HCT116 (cell line): ENCODE measurements at regions not wholly inside any gene's neighbourhood (a gene's known extent, or its start where the extent isn't known, plus 50 kb on each side); places are given as distances from the start of the nearest gene placed in this dataset.

ENCODE experiments used
- ATAC-seq: fragments of 200-7000 bp; cut with Tn5 transposase; 2 replicates; pipeline ENCODE4 v1.9.1; 2020; ENCODE audit warnings: mild to moderate bottlenecking, moderate library complexity
- BruUV-seq: library from RNA; stranded (reverse); fragments of 400-500 nt; replicated peaks from 2 replicates; lab custom pipeline; 2021; lab: Mats Ljungman, UMichigan
- CTCF ChIA-PET: fragments of 300-600 bp; sonication (Branson Sonifier 250); formaldehyde crosslinking; loops from one replicate; lab custom pipeline; 2021; ENCODE audit warnings: antibody characterized with exemption; lab: Charles Lee
- POLR2A ChIA-PET: fragments of 300-600, 350-600 bp; sonication (Branson Sonifier 250); formaldehyde crosslinking; loops from one replicate; lab custom pipeline; 2021; ENCODE audit warnings: antibody characterized with exemption; lab: Charles Lee
- RAD21 ChIA-PET, 2 experiments: fragments of 300-600 bp; sonication (Branson Sonifier 250); formaldehyde crosslinking; loops; one replicate each; lab custom pipeline; 2023; ENCODE audit warnings: low total read pairs in 2 of 2; ENCODE audit not compliant: uncharacterized antibody in 2 of 2, unreplicated experiment in 2 of 2, low non-redundant PET in 1 of 2; lab: Charles Lee
- DNase-seq: peaks from one replicate; pipeline ENCODE4 v3.0.0-alpha.2; 2010; ENCODE audit warnings: low read depth, low spot score
- H2AFZ ChIP-seq: fragments of 200-600 bp; shearing (Covaris generic), sonication (generic); 2 replicates; pipeline ENCODE4 v1.6.1; 2017; ENCODE audit warnings: low read depth, mixed run types, mixed read lengths, antibody characterized with exemption, low read length; ENCODE audit not compliant: poor library complexity, severe bottlenecking
- H3K27ac ChIP-seq: 2 replicates; pipeline ENCODE4 v1.5.1; 2012; ENCODE audit warnings: low read depth, low read length
- H3K27me3 ChIP-seq: fragments of 200-600 bp; sonication (generic); 2 replicates; pipeline ENCODE4 v1.6.1; 2016; ENCODE audit warnings: mixed run types, low read length, mixed read lengths; ENCODE audit not compliant: insufficient read depth
- H3K36me3 ChIP-seq, 2 experiments: fragments of 200-500 bp in 1 of 2; fragments of 200-600 bp in 1 of 2; sonication (Bioruptor generic) in 1 of 2; sonication (generic) in 1 of 2; 2 replicates each; pipeline versions ENCODE4 v1.5.1 to v1.6.1; 2014 to 2016; ENCODE audit warnings: low read length in 2 of 2, inconsistent platforms in 1 of 2, mixed read lengths in 1 of 2, mixed run types in 1 of 2; ENCODE audit not compliant: insufficient read depth in 2 of 2, control insufficient read depth in 1 of 2
- H3K4me1 ChIP-seq, 2 experiments: fragments of 200-600 bp in 1 of 2; sonication (generic) in 1 of 2; 2 replicates each; pipeline versions ENCODE4 v1.5.1 to v1.6.1; 2012 to 2017; ENCODE audit warnings: low read length in 2 of 2, inconsistent platforms in 1 of 2, mild to moderate bottlenecking in 1 of 2, mixed read lengths in 1 of 2, mixed run types in 1 of 2, moderate library complexity in 1 of 2; ENCODE audit not compliant: insufficient read depth in 2 of 2, control insufficient read depth in 1 of 2
- H3K4me2 ChIP-seq: fragments of 200-600 bp; sonication (generic); 2 replicates; pipeline ENCODE4 v1.6.1; 2017; ENCODE audit warnings: mixed run types, low read length, mixed read lengths
- H3K4me3 ChIP-seq, 2 experiments: fragments of 200-600 bp in 1 of 2; sonication (generic) in 1 of 2; replicated peaks in 1 of 2; 2 replicates each; pipeline ENCODE4 v1.5.1; 2011 to 2016; ENCODE audit warnings: low read length in 2 of 2, control low read depth in 1 of 2, low read depth in 1 of 2, mild to moderate bottlenecking in 1 of 2, mixed read lengths in 1 of 2, mixed run types in 1 of 2
- H3K79me2 ChIP-seq: fragments of 200-600 bp; sonication (generic); 2 replicates; pipeline ENCODE4 v1.6.1; 2017; ENCODE audit warnings: mild to moderate bottlenecking, mixed run types, low read length, moderate library complexity, mixed read lengths; ENCODE audit not compliant: insufficient read depth
- H3K9ac ChIP-seq: fragments of 200-600 bp; sonication (generic); 2 replicates; pipeline ENCODE4 v1.6.1; 2016; ENCODE audit warnings: low read length, mixed read lengths
- H3K9me2 ChIP-seq: fragments of 200-600 bp; sonication (generic), shearing (Covaris generic); 2 replicates; pipeline ENCODE4 v1.6.1; 2017; ENCODE audit warnings: mixed run types, mild to moderate bottlenecking, moderate library complexity; ENCODE audit not compliant: insufficient read depth
- H3K9me3 ChIP-seq, 2 experiments: fragments of 200-500 bp in 1 of 2; fragments of 200-600 bp in 1 of 2; sonication (Bioruptor generic) in 1 of 2; sonication (generic) in 1 of 2; 2 replicates each; pipeline ENCODE4 v1.6.1; 2014 to 2017; ENCODE audit warnings: low read length in 2 of 2, mixed read lengths in 2 of 2, inconsistent platforms in 1 of 2, low read depth in 1 of 2, mild to moderate bottlenecking in 1 of 2, mixed run types in 1 of 2, moderate library complexity in 1 of 2; ENCODE audit not compliant: control insufficient read depth in 1 of 2, insufficient read depth in 1 of 2
- H4K20me1 ChIP-seq: fragments of 200-600 bp; sonication (generic), shearing (Covaris generic); 2 replicates; pipeline ENCODE4 v1.6.1; 2017; ENCODE audit warnings: mixed run types, mild to moderate bottlenecking, moderate library complexity; ENCODE audit not compliant: insufficient read depth
- CBX3 ChIP-seq: IDR thresholded peaks from 2 replicates; pipeline ENCODE4 v1.6.1; 2012; ENCODE audit warnings: low read depth
- CEBPB ChIP-seq: IDR thresholded peaks from 2 replicates; pipeline ENCODE4 v1.6.1; 2012; ENCODE audit warnings: low read depth
- EGR1 ChIP-seq: IDR thresholded peaks from 2 replicates; pipeline ENCODE4 v1.6.1; 2012; ENCODE audit warnings: low read depth
- ELF1 ChIP-seq: IDR thresholded peaks from 2 replicates; pipeline ENCODE4 v1.6.1; 2012; ENCODE audit warnings: low read depth, borderline replicate concordance
- EZH2 ChIP-seq: fragments of 200-600 bp; sonication (generic); IDR thresholded peaks from 2 replicates; pipeline ENCODE4 v1.6.1; 2017; ENCODE audit warnings: antibody characterized with exemption, mixed run types
- EZH2phosphoT487 ChIP-seq: fragments of 200-600 bp; IDR thresholded peaks from 2 replicates; pipeline ENCODE4 v1.6.1; 2018; ENCODE audit warnings: antibody characterized with exemption, borderline replicate concordance
- FOSL1 ChIP-seq: IDR thresholded peaks from 2 replicates; pipeline ENCODE4 v1.6.1; 2012; ENCODE audit warnings: low read depth
- JUND ChIP-seq: IDR thresholded peaks from 2 replicates; pipeline ENCODE4 v1.6.1; 2012
- POLR2A ChIP-seq: IDR thresholded peaks from 2 replicates; pipeline ENCODE4 v1.7.0; 2011; ENCODE audit warnings: borderline replicate concordance; ENCODE audit not compliant: insufficient read depth, insufficient read length; ENCODE audit errors: extremely low read depth
- POLR2AphosphoS5 ChIP-seq: IDR thresholded peaks from 2 replicates; pipeline ENCODE4 v1.6.1; 2011; ENCODE audit warnings: mild to moderate bottlenecking, low read depth, low read length, moderate library complexity
- RAD21 ChIP-seq: IDR thresholded peaks from 2 replicates; pipeline ENCODE4 v1.6.1; 2012; ENCODE audit warnings: low read depth, mild to moderate bottlenecking
- SIN3A ChIP-seq: IDR thresholded peaks from 2 replicates; pipeline ENCODE4 v1.6.1; 2012; ENCODE audit warnings: low read depth
- SP1 ChIP-seq: IDR thresholded peaks from 2 replicates; pipeline ENCODE4 v1.6.1; 2012; ENCODE audit warnings: low read depth
- TCF7L2 ChIP-seq: IDR thresholded peaks from 2 replicates; pipeline ENCODE4 v1.7.0; 2011; ENCODE audit warnings: borderline replicate concordance, inconsistent platforms; ENCODE audit not compliant: insufficient read depth, insufficient read length; ENCODE audit errors: extremely low read depth
- YY1 ChIP-seq: IDR thresholded peaks from 2 replicates; pipeline ENCODE4 v1.6.1; 2011; ENCODE audit warnings: low read length, low read depth, moderate library complexity, mild to moderate bottlenecking; ENCODE audit not compliant: insufficient replicate concordance; ENCODE audit errors: extremely low read depth
- ZFX ChIP-seq: fragments of 450-650 bp; IDR thresholded peaks from 2 replicates; pipeline ENCODE4 v1.6.1; 2017
- ZNF274 ChIP-seq: fragments of 200-500 bp; sonication (Bioruptor generic); IDR thresholded peaks from 2 replicates; pipeline ENCODE4 v1.6.1; 2014; ENCODE audit warnings: mild to moderate bottlenecking, low read depth, low read length, inconsistent platforms
- intact Hi-C: fragments of 100-400 bp; cut with micrococcal nuclease; formaldehyde crosslinking; loops from 2 replicates; pipeline ENCODE4 v1.10.0; 2022
- TF ChIP-seq, protein P1 (sequence below), 3 experiments: fragments of 200-600 bp in 1 of 3; sonication (generic) in 1 of 3; IDR thresholded peaks in 2 of 3; conservative IDR thresholded peaks in 1 of 3; 2 replicates each; pipeline ENCODE4 v1.5.1; 2012 to 2017; ENCODE audit warnings: low read depth in 2 of 3, low read length in 2 of 3, antibody characterized with exemption in 1 of 3, borderline replicate concordance in 1 of 3, control low read depth in 1 of 3, mild to moderate bottlenecking in 1 of 3, mixed read lengths in 1 of 3, mixed run types in 1 of 3, moderate library complexity in 1 of 3; ENCODE audit not compliant: insufficient read depth in 1 of 3
- TF ChIP-seq, protein P2 (sequence below): IDR thresholded peaks from 2 replicates; pipeline ENCODE4 v1.6.1; 2012
- TF ChIP-seq, protein P3 (sequence below): IDR thresholded peaks from 2 replicates; pipeline ENCODE4 v1.6.1; 2012; ENCODE audit warnings: low read depth

DNA sequence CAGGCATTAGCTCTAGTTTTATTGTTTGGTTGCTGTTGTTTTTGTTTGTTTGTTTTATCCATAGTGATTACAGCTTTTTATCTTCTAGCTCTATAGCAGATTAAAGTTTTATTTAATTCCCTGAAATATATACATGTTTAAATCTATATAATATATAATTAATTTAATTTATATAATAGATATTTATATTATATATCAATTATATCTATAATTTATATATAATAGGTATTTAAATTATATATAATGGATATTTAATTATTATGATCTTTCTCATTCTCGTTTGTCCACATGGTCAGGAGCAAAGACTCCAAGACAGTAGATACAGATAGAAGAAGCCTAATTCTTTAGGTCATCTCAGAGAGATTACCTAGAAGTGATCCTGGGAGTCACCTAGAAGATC lies 238.8 kb upstream of the GPR149 start:
- POLR2A ChIA-PET: no interaction called here
- H3K36me3 ChIP-seq: no peaks in the 10 kb centered on the region
- CTCF ChIA-PET: no interaction called here
- no peak for TF ChIP-seq CEBPB
- no peak for TF ChIP-seq ZNF274
- no peak for TF ChIP-seq CBX3
- TF ChIP-seq EGR1: no peak
- TF ChIP-seq EZH2: no peak
- no peak for TF ChIP-seq TCF7L2
- TF ChIP-seq YY1: no peak
- TF ChIP-seq, protein P1, sequence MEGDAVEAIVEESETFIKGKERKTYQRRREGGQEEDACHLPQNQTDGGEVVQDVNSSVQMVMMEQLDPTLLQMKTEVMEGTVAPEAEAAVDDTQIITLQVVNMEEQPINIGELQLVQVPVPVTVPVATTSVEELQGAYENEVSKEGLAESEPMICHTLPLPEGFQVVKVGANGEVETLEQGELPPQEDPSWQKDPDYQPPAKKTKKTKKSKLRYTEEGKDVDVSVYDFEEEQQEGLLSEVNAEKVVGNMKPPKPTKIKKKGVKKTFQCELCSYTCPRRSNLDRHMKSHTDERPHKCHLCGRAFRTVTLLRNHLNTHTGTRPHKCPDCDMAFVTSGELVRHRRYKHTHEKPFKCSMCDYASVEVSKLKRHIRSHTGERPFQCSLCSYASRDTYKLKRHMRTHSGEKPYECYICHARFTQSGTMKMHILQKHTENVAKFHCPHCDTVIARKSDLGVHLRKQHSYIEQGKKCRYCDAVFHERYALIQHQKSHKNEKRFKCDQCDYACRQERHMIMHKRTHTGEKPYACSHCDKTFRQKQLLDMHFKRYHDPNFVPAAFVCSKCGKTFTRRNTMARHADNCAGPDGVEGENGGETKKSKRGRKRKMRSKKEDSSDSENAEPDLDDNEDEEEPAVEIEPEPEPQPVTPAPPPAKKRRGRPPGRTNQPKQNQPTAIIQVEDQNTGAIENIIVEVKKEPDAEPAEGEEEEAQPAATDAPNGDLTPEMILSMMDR (IDR thresholded peaks at IDR 0.05 in 2 of 3, conservative IDR thresholded peaks at IDR 0.05 in 1 of 3; ENCODE audit: borderline replicate concordance in 1 of 3, insufficient read depth in 1 of 3, low read depth in 2 of 3, low read length in 2 of 3): no peak
- no peak for TF ChIP-seq FOSL1
- TF ChIP-seq POLR2AphosphoS5: no peak
- TF ChIP-seq ZFX: no peak
- no peak for TF ChIP-seq SP1
- no peak for TF ChIP-seq EZH2phosphoT487
- no peak for TF ChIP-seq RAD21
- TF ChIP-seq SIN3A: no peak
- TF ChIP-seq POLR2A: no peak
- no peak for TF ChIP-seq ELF1
- TF ChIP-seq JUND: no peak
- TF ChIP-seq, protein P2, sequence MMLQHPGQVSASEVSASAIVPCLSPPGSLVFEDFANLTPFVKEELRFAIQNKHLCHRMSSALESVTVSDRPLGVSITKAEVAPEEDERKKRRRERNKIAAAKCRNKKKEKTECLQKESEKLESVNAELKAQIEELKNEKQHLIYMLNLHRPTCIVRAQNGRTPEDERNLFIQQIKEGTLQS: no peak
- TF ChIP-seq, protein P3, sequence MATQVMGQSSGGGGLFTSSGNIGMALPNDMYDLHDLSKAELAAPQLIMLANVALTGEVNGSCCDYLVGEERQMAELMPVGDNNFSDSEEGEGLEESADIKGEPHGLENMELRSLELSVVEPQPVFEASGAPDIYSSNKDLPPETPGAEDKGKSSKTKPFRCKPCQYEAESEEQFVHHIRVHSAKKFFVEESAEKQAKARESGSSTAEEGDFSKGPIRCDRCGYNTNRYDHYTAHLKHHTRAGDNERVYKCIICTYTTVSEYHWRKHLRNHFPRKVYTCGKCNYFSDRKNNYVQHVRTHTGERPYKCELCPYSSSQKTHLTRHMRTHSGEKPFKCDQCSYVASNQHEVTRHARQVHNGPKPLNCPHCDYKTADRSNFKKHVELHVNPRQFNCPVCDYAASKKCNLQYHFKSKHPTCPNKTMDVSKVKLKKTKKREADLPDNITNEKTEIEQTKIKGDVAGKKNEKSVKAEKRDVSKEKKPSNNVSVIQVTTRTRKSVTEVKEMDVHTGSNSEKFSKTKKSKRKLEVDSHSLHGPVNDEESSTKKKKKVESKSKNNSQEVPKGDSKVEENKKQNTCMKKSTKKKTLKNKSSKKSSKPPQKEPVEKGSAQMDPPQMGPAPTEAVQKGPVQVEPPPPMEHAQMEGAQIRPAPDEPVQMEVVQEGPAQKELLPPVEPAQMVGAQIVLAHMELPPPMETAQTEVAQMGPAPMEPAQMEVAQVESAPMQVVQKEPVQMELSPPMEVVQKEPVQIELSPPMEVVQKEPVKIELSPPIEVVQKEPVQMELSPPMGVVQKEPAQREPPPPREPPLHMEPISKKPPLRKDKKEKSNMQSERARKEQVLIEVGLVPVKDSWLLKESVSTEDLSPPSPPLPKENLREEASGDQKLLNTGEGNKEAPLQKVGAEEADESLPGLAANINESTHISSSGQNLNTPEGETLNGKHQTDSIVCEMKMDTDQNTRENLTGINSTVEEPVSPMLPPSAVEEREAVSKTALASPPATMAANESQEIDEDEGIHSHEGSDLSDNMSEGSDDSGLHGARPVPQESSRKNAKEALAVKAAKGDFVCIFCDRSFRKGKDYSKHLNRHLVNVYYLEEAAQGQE: no peak
- H3K9me3 ChIP-seq: no peaks in the 10 kb centered on the region
- H4K20me1 ChIP-seq: no peaks in the 10 kb centered on the region
- no peak overlapping the region for H3K27ac ChIP-seq
- no peaks in the 10 kb centered on the region for H3K9me2 ChIP-seq
- BruUV-seq: no TSS peak
- RAD21 ChIA-PET: no interaction called here
- DNase-seq (no peak), ATAC-seq (no peak)
- no peak overlapping the region for H2AFZ ChIP-seq
- intact Hi-C loops: loop anchor here (1.0 kb wide), 1 partner anchor 38 kb away; no protein-coding TSS in a partner anchor
- H3K79me2 ChIP-seq: no peaks in the 10 kb centered on the region
- no peak overlapping the region for H3K9ac ChIP-seq
- no peaks in the 10 kb centered on the region for H3K27me3 ChIP-seq
- no peaks in the 10 kb centered on the region for H3K4me1 ChIP-seq
- no peak overlapping the region for H3K4me3 ChIP-seq
- H3K4me2 ChIP-seq: no peak overlapping the region
